ENCODE measurements at regions not wholly inside any gene's neighbourhood (a gene's known extent, or its start where the extent isn't known, plus 50 kb on each side); places are given as distances from the start of the nearest gene placed in this dataset.

GRCh38 chr19:30214651-30215051, 157.5 kb upstream of the ZNF536 start:
- TF ChIP-seq, protein P1, sequence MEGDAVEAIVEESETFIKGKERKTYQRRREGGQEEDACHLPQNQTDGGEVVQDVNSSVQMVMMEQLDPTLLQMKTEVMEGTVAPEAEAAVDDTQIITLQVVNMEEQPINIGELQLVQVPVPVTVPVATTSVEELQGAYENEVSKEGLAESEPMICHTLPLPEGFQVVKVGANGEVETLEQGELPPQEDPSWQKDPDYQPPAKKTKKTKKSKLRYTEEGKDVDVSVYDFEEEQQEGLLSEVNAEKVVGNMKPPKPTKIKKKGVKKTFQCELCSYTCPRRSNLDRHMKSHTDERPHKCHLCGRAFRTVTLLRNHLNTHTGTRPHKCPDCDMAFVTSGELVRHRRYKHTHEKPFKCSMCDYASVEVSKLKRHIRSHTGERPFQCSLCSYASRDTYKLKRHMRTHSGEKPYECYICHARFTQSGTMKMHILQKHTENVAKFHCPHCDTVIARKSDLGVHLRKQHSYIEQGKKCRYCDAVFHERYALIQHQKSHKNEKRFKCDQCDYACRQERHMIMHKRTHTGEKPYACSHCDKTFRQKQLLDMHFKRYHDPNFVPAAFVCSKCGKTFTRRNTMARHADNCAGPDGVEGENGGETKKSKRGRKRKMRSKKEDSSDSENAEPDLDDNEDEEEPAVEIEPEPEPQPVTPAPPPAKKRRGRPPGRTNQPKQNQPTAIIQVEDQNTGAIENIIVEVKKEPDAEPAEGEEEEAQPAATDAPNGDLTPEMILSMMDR (IDR thresholded peaks at IDR 0.05; ENCODE audit: insufficient read depth, low read depth, low read length) = no peak
- no peak for TF ChIP-seq EZH2 (IDR thresholded peaks at IDR 0.05; ENCODE audit: insufficient read depth, low read length)
